Endodermal cell (in vitro differentiated cells): ENCODE measurements at regions not wholly inside any gene's neighbourhood (a gene's known extent, or its start where the extent isn't known, plus 50 kb on each side); places are given as distances from the start of the nearest gene placed in this dataset.
"Not testable (repeated sequence)": the region's sequence is repeated elsewhere in the genome, so short reads cannot be mapped to it uniquely, and the experiment has no call there.

Source experiments
- DNase-seq: peaks from one replicate; pipeline ENCODE4 v3.0.0-alpha.2; 2017
- H3K27ac ChIP-seq: 2 replicates; pipeline ENCODE4 v1.5.1; 2013; ENCODE audit warnings: mild to moderate bottlenecking, low read depth, low read length, moderate library complexity
- H3K27me3 ChIP-seq: 2 replicates; pipeline ENCODE4 v1.6.1; 2013; ENCODE audit warnings: mild to moderate bottlenecking, low read length, moderate library complexity; ENCODE audit not compliant: insufficient read depth, control insufficient read depth, poor library complexity, severe bottlenecking
- H3K36me3 ChIP-seq: 2 replicates; pipeline ENCODE4 v1.7.0; 2013; ENCODE audit warnings: mild to moderate bottlenecking, low read length, moderate library complexity; ENCODE audit not compliant: control insufficient read depth, insufficient read depth
- H3K4me1 ChIP-seq: one replicate; pipeline ENCODE4 v1.7.0; 2013; ENCODE audit warnings: low read length; ENCODE audit not compliant: control insufficient read depth, insufficient read depth
- H3K4me3 ChIP-seq: 2 replicates; pipeline ENCODE4 v1.5.1; 2013; ENCODE audit warnings: mild to moderate bottlenecking, low read length, moderate library complexity
- H3K9ac ChIP-seq: 2 replicates; pipeline ENCODE4 v1.6.1; 2013; ENCODE audit warnings: mild to moderate bottlenecking, low read length, moderate library complexity; ENCODE audit not compliant: poor library complexity, severe bottlenecking; ENCODE audit errors: extremely low read depth
- H3K9me3 ChIP-seq: 2 replicates; pipeline ENCODE4 v1.6.1; 2013; ENCODE audit warnings: mild to moderate bottlenecking, low read length, moderate library complexity; ENCODE audit not compliant: control insufficient read depth
- H3K27ac Mint-ChIP-seq: 2 replicates; pipeline ENCODE4 v1.8.0; 2020; ENCODE audit warnings: mixed read lengths
- H3K27me3 Mint-ChIP-seq: 2 replicates; pipeline ENCODE4 v1.8.0; 2021; ENCODE audit warnings: mild to moderate bottlenecking, mixed read lengths; ENCODE audit not compliant: insufficient read depth
- H3K36me3 Mint-ChIP-seq: 2 replicates; pipeline ENCODE4 v1.8.0; 2020; ENCODE audit warnings: low read depth, mixed read lengths
- H3K4me1 Mint-ChIP-seq: 2 replicates; pipeline ENCODE4 v1.8.0; 2020; ENCODE audit warnings: mixed read lengths
- H3K4me3 Mint-ChIP-seq: 2 replicates; pipeline ENCODE4 v1.8.0; 2020; ENCODE audit warnings: mild to moderate bottlenecking, moderate library complexity, mixed read lengths
- H3K9me3 Mint-ChIP-seq: 2 replicates; pipeline ENCODE4 v1.8.0; 2020; ENCODE audit warnings: mild to moderate bottlenecking, mixed read lengths
- WGBS, 2 experiments: methylation state at CpG; one replicate each; pipeline versions ENCODE4 v1.1.5 to v1.1.7; 2013; ENCODE audit warnings: missing lambda C conversion rate in 2 of 2, mixed read lengths in 1 of 2; ENCODE audit not compliant: insufficient coverage in 1 of 2, insufficient read length in 1 of 2; 5-methylcytosine and 5-hydroxymethylcytosine counted together
- TF ChIP-seq, protein P1 (sequence below): fragments of 200-600 bp; sonication (generic); conservative IDR thresholded peaks from 2 replicates; pipeline ENCODE4 v1.5.0; 2021; ENCODE audit warnings: antibody characterized with exemption, mild to moderate bottlenecking

DNA sequence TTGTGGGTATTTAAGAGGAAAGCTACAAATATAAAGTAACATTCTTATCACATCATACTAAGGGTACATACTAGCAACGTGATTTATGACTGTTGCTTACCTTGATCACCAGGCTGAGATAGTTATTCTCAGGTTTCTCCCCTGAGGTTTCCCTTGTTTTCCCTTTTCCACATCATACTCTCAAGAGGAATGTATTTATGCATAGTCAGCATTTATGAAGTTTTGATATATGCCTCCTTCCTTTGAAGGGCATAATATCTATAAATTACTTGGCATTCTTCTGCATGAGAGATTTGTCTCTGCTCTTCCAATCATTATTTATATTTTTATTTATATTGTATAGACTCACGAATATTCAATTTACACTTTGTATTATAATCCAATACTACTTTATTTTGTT is 726.7 kb upstream of the ADGRB3 start:
- H3K9ac ChIP-seq, result no peak overlapping the region
- H3K36me3 ChIP-seq, result no peaks in the 10 kb centered on the region
- no peaks in the 10 kb centered on the region for H3K4me1 ChIP-seq
- no peak overlapping the region for H3K27ac ChIP-seq
- TF ChIP-seq, protein P1, sequence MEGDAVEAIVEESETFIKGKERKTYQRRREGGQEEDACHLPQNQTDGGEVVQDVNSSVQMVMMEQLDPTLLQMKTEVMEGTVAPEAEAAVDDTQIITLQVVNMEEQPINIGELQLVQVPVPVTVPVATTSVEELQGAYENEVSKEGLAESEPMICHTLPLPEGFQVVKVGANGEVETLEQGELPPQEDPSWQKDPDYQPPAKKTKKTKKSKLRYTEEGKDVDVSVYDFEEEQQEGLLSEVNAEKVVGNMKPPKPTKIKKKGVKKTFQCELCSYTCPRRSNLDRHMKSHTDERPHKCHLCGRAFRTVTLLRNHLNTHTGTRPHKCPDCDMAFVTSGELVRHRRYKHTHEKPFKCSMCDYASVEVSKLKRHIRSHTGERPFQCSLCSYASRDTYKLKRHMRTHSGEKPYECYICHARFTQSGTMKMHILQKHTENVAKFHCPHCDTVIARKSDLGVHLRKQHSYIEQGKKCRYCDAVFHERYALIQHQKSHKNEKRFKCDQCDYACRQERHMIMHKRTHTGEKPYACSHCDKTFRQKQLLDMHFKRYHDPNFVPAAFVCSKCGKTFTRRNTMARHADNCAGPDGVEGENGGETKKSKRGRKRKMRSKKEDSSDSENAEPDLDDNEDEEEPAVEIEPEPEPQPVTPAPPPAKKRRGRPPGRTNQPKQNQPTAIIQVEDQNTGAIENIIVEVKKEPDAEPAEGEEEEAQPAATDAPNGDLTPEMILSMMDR, result no peak
- no peak for DNase-seq
- Mint-ChIP-seq H3K27me3 (no peaks in the 10 kb centered on the region), H3K36me3 (no peaks in the 10 kb centered on the region), H3K4me3 (no peak overlapping the region), H3K27ac (no peak overlapping the region), H3K4me1 (no peaks in the 10 kb centered on the region), H3K9me3 (peaks cover 7% of the 10 kb centered on the region)
- H3K4me3 ChIP-seq, result no peak overlapping the region
- H3K9me3 ChIP-seq, result no peaks in the 10 kb centered on the region
- no peaks in the 10 kb centered on the region for H3K27me3 ChIP-seq
- WGBS, 2 experiments, result 76% methylated on average over 1 of the region's 2 CpGs; no CpG with 5 or more reads in 1 of the 2 experiments

DNA sequence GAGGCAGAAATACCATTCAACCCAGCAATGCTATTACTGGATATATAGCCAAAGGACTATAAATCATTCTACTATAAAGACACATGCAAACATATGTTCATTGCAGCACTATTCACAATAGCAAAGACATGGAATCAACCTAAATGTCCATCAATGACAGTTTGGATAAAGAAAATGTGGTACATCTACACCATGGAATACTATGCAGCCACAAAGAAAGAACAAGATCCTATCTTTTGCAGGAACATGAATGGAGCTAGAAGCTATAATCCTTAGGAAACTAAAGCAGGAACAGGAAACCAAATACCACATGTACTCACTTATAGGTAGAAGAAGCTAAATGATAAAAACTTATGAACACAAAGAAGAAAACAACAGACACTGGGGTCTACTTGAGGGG is 730.3 kb upstream of the ADGRB3 start:
- not testable (repeated sequence) for H3K36me3 ChIP-seq, H3K9ac ChIP-seq, H3K27ac ChIP-seq, H3K4me1 Mint-ChIP-seq, H3K4me1 ChIP-seq, H3K27ac Mint-ChIP-seq, H3K4me3 Mint-ChIP-seq, H3K27me3 ChIP-seq, H3K4me3 ChIP-seq, H3K36me3 Mint-ChIP-seq, DNase-seq, H3K27me3 Mint-ChIP-seq
- H3K9me3 Mint-ChIP-seq, result peaks cover 21% of the 10 kb centered on the region
- H3K9me3 ChIP-seq, result peaks cover 10% of the 10 kb centered on the region

DNA sequence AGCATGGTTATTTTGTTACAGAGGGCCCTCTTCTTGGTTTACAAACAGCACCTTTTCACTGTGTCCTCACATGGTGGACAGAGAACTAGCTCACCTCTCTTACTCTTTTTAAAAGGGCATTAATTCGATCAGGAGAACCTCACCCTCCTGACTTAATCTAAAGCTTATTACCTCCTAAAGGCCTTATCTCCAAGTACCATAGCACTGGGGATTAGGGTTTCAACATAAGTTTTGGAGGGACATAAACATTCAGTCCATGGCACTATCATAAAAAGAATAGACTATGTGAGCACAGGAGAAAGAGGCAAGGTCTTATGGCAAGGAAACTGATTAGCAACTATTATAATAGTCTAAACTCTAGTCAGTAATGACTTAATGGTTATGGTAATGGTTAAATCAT is 736.2 kb upstream of the ADGRB3 start:
- Mint-ChIP-seq H3K36me3 (peaks cover 3% of the 10 kb centered on the region), H3K4me1 (peaks cover 8% of the 10 kb centered on the region), H3K27ac (no peak overlapping the region), H3K4me3 (no peak overlapping the region), H3K27me3 (no peaks in the 10 kb centered on the region), H3K9me3 (peaks cover 15% of the 10 kb centered on the region)
- no peak overlapping the region for H3K27ac ChIP-seq
- H3K27me3 ChIP-seq, result no peaks in the 10 kb centered on the region
- WGBS, 2 experiments, result 80% methylated on average over 1 of the region's 1 CpG; no CpG with 5 or more reads in 1 of the 2 experiments
- DNase-seq, result no peak
- H3K4me1 ChIP-seq, result no peaks in the 10 kb centered on the region
- H3K4me3 ChIP-seq, result no peak overlapping the region
- H3K9me3 ChIP-seq, result peaks cover 10% of the 10 kb centered on the region
- TF ChIP-seq, protein P1, result no peak
- H3K9ac ChIP-seq, result no peak overlapping the region
- no peaks in the 10 kb centered on the region for H3K36me3 ChIP-seq

DNA sequence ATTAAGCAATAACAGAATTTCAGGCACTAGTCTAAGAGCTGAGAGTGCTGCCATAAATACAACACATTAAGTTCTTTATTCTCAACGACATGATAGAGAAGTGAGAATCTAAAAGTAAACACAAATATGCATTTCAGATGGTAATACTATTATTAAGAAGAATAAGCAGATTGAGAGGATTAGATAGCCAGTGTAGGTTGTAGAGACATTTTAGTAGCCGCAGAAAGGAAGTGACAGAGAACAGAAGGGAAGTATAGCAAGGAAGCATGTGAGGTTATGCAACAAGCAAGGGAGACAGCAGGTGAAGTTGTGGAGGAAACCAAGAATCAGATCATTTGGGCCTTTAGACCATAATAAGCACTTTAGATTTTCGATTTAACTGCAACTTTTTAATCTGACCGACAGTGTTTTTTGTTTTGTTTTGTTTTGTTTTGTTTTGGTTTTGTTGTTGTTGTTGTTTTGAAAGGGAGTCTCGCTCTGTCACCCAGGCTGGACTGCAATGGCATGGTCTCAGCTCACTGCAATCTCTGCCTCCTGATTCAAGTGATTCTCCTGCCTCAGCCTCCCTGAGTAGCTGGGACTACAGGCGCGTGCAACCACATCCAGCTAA is 737.0 kb upstream of the ADGRB3 start:
- TF ChIP-seq, protein P1, result no peak
- Histone ChIP-seq H3K4me1 (no peaks in the 10 kb centered on the region), H3K36me3 (no peaks in the 10 kb centered on the region), H3K27me3 (no peaks in the 10 kb centered on the region), H3K4me3 (no peak overlapping the region), H3K27ac (no peak overlapping the region), H3K9ac (no peak overlapping the region), H3K9me3 (peaks cover 10% of the 10 kb centered on the region)
- Mint-ChIP-seq H3K27ac (no peak overlapping the region), H3K4me1 (peaks cover 8% of the 10 kb centered on the region), H3K9me3 (peaks cover 14% of the 10 kb centered on the region), H3K36me3 (peaks cover 3% of the 10 kb centered on the region), H3K27me3 (no peaks in the 10 kb centered on the region), H3K4me3 (no peak overlapping the region)
- no peak for DNase-seq
- WGBS, 2 experiments, result 90 to 95% methylated on average over 6 to 7 of the region's 7 CpGs
